ENCODE measurements at regions not wholly inside any gene's neighbourhood (a gene's known extent, or its start where the extent isn't known, plus 50 kb on each side); places are given as distances from the start of the nearest gene placed in this dataset.
"Not testable (repeated sequence)": the region's sequence is repeated elsewhere in the genome, so short reads cannot be mapped to it uniquely, and the experiment has no call there.

DNA sequence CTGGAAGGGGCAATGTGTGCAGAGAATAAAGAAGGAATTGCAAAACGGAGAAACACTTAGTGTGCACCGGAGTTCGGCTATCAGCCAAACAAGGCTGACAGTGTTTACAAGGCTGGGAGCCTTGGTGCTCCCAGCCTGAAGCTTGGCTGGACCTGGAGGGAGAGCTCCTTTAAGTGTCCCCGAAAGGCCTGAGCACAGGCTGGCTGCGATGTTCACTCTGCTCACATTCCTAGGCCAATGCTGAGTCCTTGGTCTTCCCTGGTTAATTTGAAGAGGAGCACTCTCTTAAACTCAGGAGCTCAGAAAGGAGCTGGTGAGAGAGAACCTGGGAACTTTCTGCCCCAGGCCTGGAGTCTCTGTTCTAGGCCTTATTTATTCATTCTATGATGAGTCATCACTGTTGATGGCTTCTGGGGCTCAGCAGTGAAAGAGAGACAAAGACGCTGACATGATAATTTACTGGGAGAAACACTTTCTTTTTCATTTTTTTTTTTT lies 88.6 kb upstream of the MYO10 start:
- no peaks in the 10 kb centered on the region for H3K27me3 ChIP-seq (ENCODE audit: insufficient read depth, poor library complexity, severe bottlenecking)
- TF ChIP-seq SPI1 (IDR thresholded peaks at IDR 0.05; ENCODE audit: borderline replicate concordance, low read depth) (no peak), POLR2AphosphoS5 (IDR thresholded peaks at IDR 0.05; ENCODE audit: low read depth) (no peak), REST (IDR thresholded peaks at IDR 0.05; ENCODE audit: insufficient replicate concordance, low read depth) (no peak), GABPA (IDR thresholded peaks at IDR 0.05; ENCODE audit: low read depth) (no peak)
- TF ChIP-seq, protein P1, sequence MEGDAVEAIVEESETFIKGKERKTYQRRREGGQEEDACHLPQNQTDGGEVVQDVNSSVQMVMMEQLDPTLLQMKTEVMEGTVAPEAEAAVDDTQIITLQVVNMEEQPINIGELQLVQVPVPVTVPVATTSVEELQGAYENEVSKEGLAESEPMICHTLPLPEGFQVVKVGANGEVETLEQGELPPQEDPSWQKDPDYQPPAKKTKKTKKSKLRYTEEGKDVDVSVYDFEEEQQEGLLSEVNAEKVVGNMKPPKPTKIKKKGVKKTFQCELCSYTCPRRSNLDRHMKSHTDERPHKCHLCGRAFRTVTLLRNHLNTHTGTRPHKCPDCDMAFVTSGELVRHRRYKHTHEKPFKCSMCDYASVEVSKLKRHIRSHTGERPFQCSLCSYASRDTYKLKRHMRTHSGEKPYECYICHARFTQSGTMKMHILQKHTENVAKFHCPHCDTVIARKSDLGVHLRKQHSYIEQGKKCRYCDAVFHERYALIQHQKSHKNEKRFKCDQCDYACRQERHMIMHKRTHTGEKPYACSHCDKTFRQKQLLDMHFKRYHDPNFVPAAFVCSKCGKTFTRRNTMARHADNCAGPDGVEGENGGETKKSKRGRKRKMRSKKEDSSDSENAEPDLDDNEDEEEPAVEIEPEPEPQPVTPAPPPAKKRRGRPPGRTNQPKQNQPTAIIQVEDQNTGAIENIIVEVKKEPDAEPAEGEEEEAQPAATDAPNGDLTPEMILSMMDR (IDR thresholded peaks at IDR 0.05; ENCODE audit: insufficient read depth, low read length) = no peak
- DNase-seq (ENCODE audit: low read depth in 1 of 2, low spot score in 1 of 2) = no peak
- H3K4me3 ChIP-seq (replicated peaks; ENCODE audit: insufficient read depth, low read length) = no peak overlapping the region
- H3K27ac ChIP-seq (replicated peaks) = no peak overlapping the region

- H3K27ac ChIP-seq (replicated peaks); H3K4me3 ChIP-seq (replicated peaks; ENCODE audit: insufficient read depth, low read length); H3K27me3 ChIP-seq (ENCODE audit: insufficient read depth, poor library complexity, severe bottlenecking); DNase-seq (ENCODE audit: low read depth in 1 of 2, low spot score in 1 of 2): not testable (repeated sequence)
These were observed 95.7 kb upstream of the MYO10 start for GRCh38 chr5:17031659-17032277.

GRCh38 chr5:17032314-17032985 lies 96.4 kb upstream of the MYO10 start:
- not testable (repeated sequence) for H3K27ac ChIP-seq (replicated peaks); H3K4me3 ChIP-seq (replicated peaks; ENCODE audit: insufficient read depth, low read length); H3K27me3 ChIP-seq (ENCODE audit: insufficient read depth, poor library complexity, severe bottlenecking); DNase-seq (ENCODE audit: low read depth in 1 of 2, low spot score in 1 of 2)

DNA sequence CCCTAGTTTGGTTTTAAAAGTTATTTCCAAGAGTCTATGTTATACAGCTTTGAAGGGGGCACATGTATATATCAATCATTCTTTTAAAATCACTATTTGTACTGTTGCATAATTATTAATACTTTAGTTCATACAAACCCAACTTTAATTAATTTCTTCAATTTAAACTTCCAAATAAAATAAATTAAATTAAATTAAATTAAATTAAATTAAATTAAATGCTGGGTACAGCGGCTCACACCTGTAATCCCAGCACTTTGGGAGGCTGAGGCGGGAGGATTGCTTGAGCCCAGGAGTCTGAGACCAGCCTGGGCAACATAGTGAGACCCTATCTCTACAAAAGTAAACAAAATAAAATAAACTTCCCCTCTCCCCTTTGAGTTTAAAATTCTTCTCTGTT lies 98.9 kb upstream of the MYO10 start:
- not testable (repeated sequence) for H3K4me3 ChIP-seq (replicated peaks; ENCODE audit: insufficient read depth, low read length); H3K27ac ChIP-seq (replicated peaks); H3K27me3 ChIP-seq (ENCODE audit: insufficient read depth, poor library complexity, severe bottlenecking); DNase-seq (ENCODE audit: low read depth in 1 of 2, low spot score in 1 of 2)

DNA sequence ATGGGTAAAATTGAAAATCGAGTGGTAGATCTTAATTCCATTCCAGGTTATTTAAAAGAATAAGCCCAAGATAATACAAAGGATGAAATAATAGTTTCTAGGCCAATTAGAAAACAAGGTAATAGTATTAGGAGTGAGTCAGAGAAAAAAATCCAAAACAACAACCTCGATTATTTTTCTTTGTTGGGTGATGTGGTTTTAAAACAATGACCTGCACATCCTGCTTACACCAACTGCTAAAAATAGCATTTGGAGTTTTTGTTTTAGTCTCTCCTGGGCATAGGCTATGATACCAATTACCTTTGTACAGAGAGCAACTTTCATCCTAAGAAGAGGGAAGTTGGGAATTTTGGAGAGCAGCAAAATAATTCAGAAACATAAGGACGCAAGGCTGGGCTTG lies 101.7 kb upstream of the MYO10 start:
- DNase-seq (ENCODE audit: low read depth in 1 of 2, low spot score in 1 of 2) = no peak
- no peak overlapping the region for H3K27ac ChIP-seq (replicated peaks)
- H3K4me3 ChIP-seq (replicated peaks; ENCODE audit: insufficient read depth, low read length) = no peak overlapping the region
- no peaks in the 10 kb centered on the region for H3K27me3 ChIP-seq (ENCODE audit: insufficient read depth, poor library complexity, severe bottlenecking)
- TF ChIP-seq POLR2AphosphoS5 (IDR thresholded peaks at IDR 0.05; ENCODE audit: low read depth) (no peak), SPI1 (IDR thresholded peaks at IDR 0.05; ENCODE audit: borderline replicate concordance, low read depth) (no peak), GABPA (IDR thresholded peaks at IDR 0.05; ENCODE audit: low read depth) (no peak), REST (IDR thresholded peaks at IDR 0.05; ENCODE audit: insufficient replicate concordance, low read depth) (no peak)

GRCh38 chr5:17039170-17039569 lies 103.1 kb upstream of the MYO10 start:
- no peak overlapping the region for H3K27ac ChIP-seq (replicated peaks)
- no peaks in the 10 kb centered on the region for H3K27me3 ChIP-seq (ENCODE audit: insufficient read depth, poor library complexity, severe bottlenecking)
- TF ChIP-seq, protein P1 (IDR thresholded peaks at IDR 0.05; ENCODE audit: insufficient read depth, low read length) = no peak
- TF ChIP-seq SPI1 (IDR thresholded peaks at IDR 0.05; ENCODE audit: borderline replicate concordance, low read depth) (no peak), GABPA (IDR thresholded peaks at IDR 0.05; ENCODE audit: low read depth) (no peak), REST (IDR thresholded peaks at IDR 0.05; ENCODE audit: insufficient replicate concordance, low read depth) (no peak), POLR2AphosphoS5 (IDR thresholded peaks at IDR 0.05; ENCODE audit: low read depth) (no peak)
- no peak for DNase-seq (ENCODE audit: low read depth in 1 of 2, low spot score in 1 of 2)
- H3K4me3 ChIP-seq (replicated peaks; ENCODE audit: insufficient read depth, low read length) = no peak overlapping the region

All from HL-60 (cell line).